BJ (cell line): ENCODE measurements at regions not wholly inside any gene's neighbourhood (a gene's known extent, or its start where the extent isn't known, plus 50 kb on each side); places are given as distances from the start of the nearest gene placed in this dataset.
"Not testable (repeated sequence)": the region's sequence is repeated elsewhere in the genome, so short reads cannot be mapped to it uniquely, and the experiment has no call there.

Experiments
- CTCF ChIA-PET: fragments of 350-600 bp; formaldehyde crosslinking; extraction: SDS; loops from one replicate; lab custom pipeline; 2021; ENCODE audit warnings: antibody characterized with exemption, inconsistent platforms; lab: Yijun Ruan, JAX
- POLR2A ChIA-PET: fragments of 300-600 bp; sonication (Branson Sonifier 250); formaldehyde crosslinking; extraction: SDS; loops from one replicate; lab custom pipeline; 2021; ENCODE audit warnings: antibody characterized with exemption; lab: Charles Lee
- DNase-seq: peaks from one replicate; pipeline ENCODE4 v3.0.0-alpha.2; 2011; ENCODE audit warnings: low read depth
- H3K27me3 ChIP-seq: 2 replicates; pipeline ENCODE4 v1.6.0; 2011; ENCODE audit warnings: low read length; ENCODE audit not compliant: control insufficient read depth, insufficient read depth
- H3K36me3 ChIP-seq: 2 replicates; pipeline ENCODE4 v1.5.1; 2011; ENCODE audit warnings: low read length; ENCODE audit not compliant: control insufficient read depth, insufficient read depth
- H3K4me3 ChIP-seq: 2 replicates; pipeline ENCODE4 v1.5.1; 2011; ENCODE audit warnings: low read depth, mild to moderate bottlenecking, control low read depth, low read length
- CTCF ChIP-seq: IDR thresholded peaks from 2 replicates; pipeline ENCODE4 v1.5.1; 2011; ENCODE audit warnings: low read depth, mild to moderate bottlenecking, control low read depth, inconsistent platforms, low read length, moderate library complexity; ENCODE audit not compliant: insufficient read depth

GRCh38 chr5:110969502-110969901 lies 102.0 kb upstream of the TSLP start:
- no peaks in the 10 kb centered on the region for H3K36me3 ChIP-seq
- no peak for TF ChIP-seq CTCF
- ChIA-PET CTCF (no interaction called here), POLR2A (no interaction called here)
- H3K4me3 ChIP-seq = no peak overlapping the region
- no peaks in the 10 kb centered on the region for H3K27me3 ChIP-seq
- DNase-seq = no peak

- Histone ChIP-seq H3K4me3 (no peak overlapping the region), H3K36me3 (no peaks in the 10 kb centered on the region), H3K27me3 (no peaks in the 10 kb centered on the region)
- CTCF ChIA-PET = no interaction called here
- no peak for DNase-seq
- POLR2A ChIA-PET = no interaction called here
- no peak for TF ChIP-seq CTCF
Measured at GRCh38 chr5:110973510-110973909, 98.0 kb upstream of the TSLP start.

GRCh38 chr5:110977915-110978314 lies 93.6 kb upstream of the TSLP start:
- no peaks in the 10 kb centered on the region for H3K36me3 ChIP-seq
- H3K4me3 ChIP-seq = no peak overlapping the region
- no peak for TF ChIP-seq CTCF
- no peak for DNase-seq
- ChIA-PET CTCF (no interaction called here), POLR2A (no interaction called here)
- H3K27me3 ChIP-seq = no peaks in the 10 kb centered on the region

GRCh38 chr5:110985882-110986281 lies 85.6 kb upstream of the TSLP start:
- DNase-seq, CTCF ChIA-PET, POLR2A ChIA-PET: not testable (repeated sequence)

GRCh38 chr5:110987573-110987972 lies 83.9 kb upstream of the TSLP start:
- DNase-seq, CTCF ChIA-PET, H3K36me3 ChIP-seq, H3K27me3 ChIP-seq, H3K4me3 ChIP-seq, POLR2A ChIA-PET: not testable (repeated sequence)

More at GRCh38 chr5:110985882-110986281, 85.6 kb upstream of the TSLP start:
- H3K36me3 ChIP-seq, H3K4me3 ChIP-seq, H3K27me3 ChIP-seq: not testable (repeated sequence)

- no peak for TF ChIP-seq CTCF
- Histone ChIP-seq H3K27me3 (no peaks in the 10 kb centered on the region), H3K4me3 (no peak overlapping the region), H3K36me3 (no peaks in the 10 kb centered on the region)
- CTCF ChIA-PET = no interaction called here
- POLR2A ChIA-PET = no interaction called here
- DNase-seq = no peak
Measured at GRCh38 chr5:110996742-110997141, 74.8 kb upstream of the TSLP start.
